ENCODE measurements at regions not wholly inside any gene's neighbourhood (a gene's known extent, or its start where the extent isn't known, plus 50 kb on each side); places are given as distances from the start of the nearest gene placed in this dataset.

- TF ChIP-seq EZH2phosphoT487 (IDR thresholded peaks at IDR 0.05; ENCODE audit: borderline replicate concordance), result no peak
- TF ChIP-seq, protein P1, sequence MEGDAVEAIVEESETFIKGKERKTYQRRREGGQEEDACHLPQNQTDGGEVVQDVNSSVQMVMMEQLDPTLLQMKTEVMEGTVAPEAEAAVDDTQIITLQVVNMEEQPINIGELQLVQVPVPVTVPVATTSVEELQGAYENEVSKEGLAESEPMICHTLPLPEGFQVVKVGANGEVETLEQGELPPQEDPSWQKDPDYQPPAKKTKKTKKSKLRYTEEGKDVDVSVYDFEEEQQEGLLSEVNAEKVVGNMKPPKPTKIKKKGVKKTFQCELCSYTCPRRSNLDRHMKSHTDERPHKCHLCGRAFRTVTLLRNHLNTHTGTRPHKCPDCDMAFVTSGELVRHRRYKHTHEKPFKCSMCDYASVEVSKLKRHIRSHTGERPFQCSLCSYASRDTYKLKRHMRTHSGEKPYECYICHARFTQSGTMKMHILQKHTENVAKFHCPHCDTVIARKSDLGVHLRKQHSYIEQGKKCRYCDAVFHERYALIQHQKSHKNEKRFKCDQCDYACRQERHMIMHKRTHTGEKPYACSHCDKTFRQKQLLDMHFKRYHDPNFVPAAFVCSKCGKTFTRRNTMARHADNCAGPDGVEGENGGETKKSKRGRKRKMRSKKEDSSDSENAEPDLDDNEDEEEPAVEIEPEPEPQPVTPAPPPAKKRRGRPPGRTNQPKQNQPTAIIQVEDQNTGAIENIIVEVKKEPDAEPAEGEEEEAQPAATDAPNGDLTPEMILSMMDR (conservative IDR thresholded peaks at IDR 0.05; ENCODE audit: low read length), result no peak
Observed at GRCh38 chr14:78073028-78073427, 97.1 kb upstream of the NRXN3 start.

All from Loucy (cell line).